Left ventricle myocardium inferior (tissue), 1 donor: ENCODE measurements at regions not wholly inside any gene's neighbourhood (a gene's known extent, or its start where the extent isn't known, plus 50 kb on each side); places are given as distances from the start of the nearest gene placed in this dataset.

Experiments
- DNase-seq: peaks from one replicate; pipeline ENCODE4 v3.0.0-alpha.2; 2020
- H3K27ac ChIP-seq: fragments of 200-600 bp; replicated peaks from 2 replicates; pipeline ENCODE4 v1.8.0; 2021
- H3K27me3 ChIP-seq: fragments of 200-600 bp; 2 replicates; pipeline ENCODE4 v1.8.0; 2021; ENCODE audit warnings: low read depth
- H3K36me3 ChIP-seq: fragments of 200-600 bp; 2 replicates; pipeline ENCODE4 v1.8.0; 2021
- H3K4me1 ChIP-seq: fragments of 200-600 bp; 2 replicates; pipeline ENCODE4 v1.8.0; 2021
- H3K4me3 ChIP-seq: fragments of 200-600 bp; 2 replicates; pipeline ENCODE4 v1.8.0; 2021; ENCODE audit warnings: mild to moderate bottlenecking, moderate library complexity
- H3K9me3 ChIP-seq: fragments of 200-600 bp; replicated peaks from 2 replicates; pipeline ENCODE4 v1.8.0; 2021
- intact Hi-C: fragments of 100-400 bp; cut with micrococcal nuclease; formaldehyde crosslinking; loops from one replicate; pipeline ENCODE4 v1.11.0; 2022
- TF ChIP-seq, protein P1 (sequence below): fragments of 200-600 bp; IDR thresholded peaks from 2 replicates; pipeline ENCODE4 v1.8.0; 2021; ENCODE audit warnings: antibody characterized with exemption, mild to moderate bottlenecking, borderline replicate concordance
- donor health status: DM: no; HTN: yes; CAD: no; lungs with severe emphysema.

- no peaks in the 10 kb centered on the region for H3K4me1 ChIP-seq
- H3K9me3 ChIP-seq: peaks cover 21% of the 10 kb centered on the region
- TF ChIP-seq, protein P1, sequence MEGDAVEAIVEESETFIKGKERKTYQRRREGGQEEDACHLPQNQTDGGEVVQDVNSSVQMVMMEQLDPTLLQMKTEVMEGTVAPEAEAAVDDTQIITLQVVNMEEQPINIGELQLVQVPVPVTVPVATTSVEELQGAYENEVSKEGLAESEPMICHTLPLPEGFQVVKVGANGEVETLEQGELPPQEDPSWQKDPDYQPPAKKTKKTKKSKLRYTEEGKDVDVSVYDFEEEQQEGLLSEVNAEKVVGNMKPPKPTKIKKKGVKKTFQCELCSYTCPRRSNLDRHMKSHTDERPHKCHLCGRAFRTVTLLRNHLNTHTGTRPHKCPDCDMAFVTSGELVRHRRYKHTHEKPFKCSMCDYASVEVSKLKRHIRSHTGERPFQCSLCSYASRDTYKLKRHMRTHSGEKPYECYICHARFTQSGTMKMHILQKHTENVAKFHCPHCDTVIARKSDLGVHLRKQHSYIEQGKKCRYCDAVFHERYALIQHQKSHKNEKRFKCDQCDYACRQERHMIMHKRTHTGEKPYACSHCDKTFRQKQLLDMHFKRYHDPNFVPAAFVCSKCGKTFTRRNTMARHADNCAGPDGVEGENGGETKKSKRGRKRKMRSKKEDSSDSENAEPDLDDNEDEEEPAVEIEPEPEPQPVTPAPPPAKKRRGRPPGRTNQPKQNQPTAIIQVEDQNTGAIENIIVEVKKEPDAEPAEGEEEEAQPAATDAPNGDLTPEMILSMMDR: no peak
- no peak overlapping the region for H3K4me3 ChIP-seq
- intact Hi-C loops: no loop called here
- no peak overlapping the region for H3K27ac ChIP-seq
- no peaks in the 10 kb centered on the region for H3K36me3 ChIP-seq
- DNase-seq: no peak
- H3K27me3 ChIP-seq: no peaks in the 10 kb centered on the region
These were observed 469.8 kb upstream of the FLRT2 start for GRCh38 chr14:85060121-85060520.

- H3K36me3 ChIP-seq: no peaks in the 10 kb centered on the region
- H3K4me1 ChIP-seq: no peaks in the 10 kb centered on the region
- H3K4me3 ChIP-seq: no peak overlapping the region
- intact Hi-C loops: no loop called here
- H3K9me3 ChIP-seq: peaks cover 18% of the 10 kb centered on the region
- no peak for DNase-seq
- H3K27me3 ChIP-seq: no peaks in the 10 kb centered on the region
- TF ChIP-seq, protein P1: no peak
- no peak overlapping the region for H3K27ac ChIP-seq
These were observed 468.7 kb upstream of the FLRT2 start for GRCh38 chr14:85061256-85061655.

DNA sequence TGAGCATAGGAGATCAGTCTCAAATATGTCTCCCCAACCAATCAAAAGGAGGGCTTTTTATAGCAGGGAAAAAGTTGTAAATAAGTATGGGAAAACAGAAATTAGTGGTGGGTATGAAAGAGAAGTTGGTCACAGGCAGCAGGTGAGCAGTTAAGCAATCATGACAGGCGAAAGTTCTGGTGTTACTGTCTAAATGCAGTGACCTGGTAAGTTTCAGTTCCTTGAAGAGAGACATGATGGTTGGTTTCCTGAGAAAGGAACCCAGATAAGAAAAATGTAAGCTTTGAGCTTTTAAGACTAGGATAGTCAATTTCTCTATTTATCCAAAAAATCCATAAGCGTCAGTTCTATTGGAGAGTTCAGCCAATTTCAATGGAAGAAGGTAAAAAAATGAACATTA lies 466.2 kb upstream of the FLRT2 start:
- no peaks in the 10 kb centered on the region for H3K27me3 ChIP-seq
- no peak overlapping the region for H3K4me3 ChIP-seq
- DNase-seq: no peak
- no peaks in the 10 kb centered on the region for H3K4me1 ChIP-seq
- peaks cover 18% of the 10 kb centered on the region for H3K9me3 ChIP-seq
- no peak overlapping the region for H3K27ac ChIP-seq
- H3K36me3 ChIP-seq: no peaks in the 10 kb centered on the region
- intact Hi-C loops: no loop called here
- TF ChIP-seq, protein P1: no peak

DNA sequence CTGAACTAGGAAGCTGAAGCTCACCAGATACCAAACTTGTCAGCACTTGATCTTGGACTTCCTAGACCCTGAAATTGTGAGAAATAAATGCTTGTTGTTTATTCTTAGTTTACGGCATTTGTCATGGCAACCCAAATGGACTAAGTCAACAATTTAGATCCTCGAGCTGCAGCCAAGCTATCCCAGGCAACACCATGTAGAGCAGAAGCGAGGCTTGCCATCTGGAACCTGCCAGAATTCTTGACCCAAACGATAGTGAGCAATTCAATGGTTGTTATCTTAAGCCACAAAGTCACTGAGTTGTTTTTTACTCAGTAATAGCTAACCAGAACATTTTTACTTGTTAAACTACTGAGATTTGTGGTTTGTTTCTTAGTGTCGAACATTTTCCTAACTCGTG lies 458.5 kb upstream of the FLRT2 start:
- intact Hi-C loops: no loop called here
- H3K27me3 ChIP-seq: no peaks in the 10 kb centered on the region
- DNase-seq: no peak
- H3K9me3 ChIP-seq: no peaks in the 10 kb centered on the region
- no peak overlapping the region for H3K4me3 ChIP-seq
- TF ChIP-seq, protein P1: no peak
- no peaks in the 10 kb centered on the region for H3K36me3 ChIP-seq
- no peaks in the 10 kb centered on the region for H3K4me1 ChIP-seq
- H3K27ac ChIP-seq: no peak overlapping the region

GRCh38 chr14:85074955-85075354 lies 455.0 kb upstream of the FLRT2 start:
- no peak overlapping the region for H3K27ac ChIP-seq
- intact Hi-C loops: no loop called here
- TF ChIP-seq, protein P1: no peak
- no peaks in the 10 kb centered on the region for H3K27me3 ChIP-seq
- no peaks in the 10 kb centered on the region for H3K9me3 ChIP-seq
- no peaks in the 10 kb centered on the region for H3K4me1 ChIP-seq
- H3K4me3 ChIP-seq: no peak overlapping the region
- no peak for DNase-seq
- no peaks in the 10 kb centered on the region for H3K36me3 ChIP-seq
